Osteoblast (primary cell): ENCODE measurements at regions not wholly inside any gene's neighbourhood (a gene's known extent, or its start where the extent isn't known, plus 50 kb on each side); places are given as distances from the start of the nearest gene placed in this dataset.

Experiments used
- DNase-seq: peaks from one replicate; pipeline ENCODE4 v3.0.0; 2011; ENCODE audit warnings: low spot score, mixed read lengths; ENCODE audit not compliant: insufficient read length; ENCODE audit errors: missing footprints
- H2AFZ ChIP-seq: 2 replicates; pipeline ENCODE4 v1.6.0; 2011; ENCODE audit warnings: mild to moderate bottlenecking, low read length
- H3K27ac ChIP-seq: 2 replicates; pipeline ENCODE4 v1.5.1; 2011; ENCODE audit warnings: mild to moderate bottlenecking, low read depth, low read length, moderate library complexity
- H3K27me3 ChIP-seq: 2 replicates; pipeline ENCODE4 v1.6.0; 2012; ENCODE audit warnings: mild to moderate bottlenecking, control low read depth, inconsistent platforms, low read length, moderate library complexity; ENCODE audit not compliant: insufficient read depth
- H3K36me3 ChIP-seq: 2 replicates; pipeline ENCODE4 v1.5.1; 2011; ENCODE audit warnings: mild to moderate bottlenecking, low read length, control low read depth, moderate library complexity; ENCODE audit not compliant: insufficient read depth
- H3K4me1 ChIP-seq: 2 replicates; pipeline ENCODE4 v1.5.1; 2011; ENCODE audit warnings: mild to moderate bottlenecking, low read length, control low read depth, moderate library complexity; ENCODE audit not compliant: insufficient read depth
- H3K4me2 ChIP-seq: 2 replicates; pipeline ENCODE4 v1.6.0; 2011; ENCODE audit warnings: mild to moderate bottlenecking, low read length; ENCODE audit not compliant: insufficient read depth
- H3K4me3 ChIP-seq: fragments of 200-600 bp; sonication (generic); 3 replicates; pipeline ENCODE4 v1.5.1; 2012; ENCODE audit warnings: mild to moderate bottlenecking, low read length, inconsistent platforms; ENCODE audit not compliant: insufficient read depth
- H3K79me2 ChIP-seq: 2 replicates; pipeline ENCODE4 v1.6.0; 2012; ENCODE audit warnings: mild to moderate bottlenecking, low read length, control low read depth, inconsistent platforms; ENCODE audit not compliant: insufficient read depth
- H3K9me3 ChIP-seq: 2 replicates; pipeline ENCODE4 v1.5.1; 2011; ENCODE audit warnings: low read depth, low read length, control low read depth
- H4K20me1 ChIP-seq: 2 replicates; pipeline ENCODE4 v1.6.0; 2012; ENCODE audit warnings: mild to moderate bottlenecking, low read length, control low read depth; ENCODE audit not compliant: insufficient read depth
- CTCF ChIP-seq: IDR thresholded peaks from 2 replicates; pipeline ENCODE4 v1.5.1; 2011; ENCODE audit warnings: mild to moderate bottlenecking, low read depth, low read length, moderate library complexity; ENCODE audit errors: extremely low read depth

GRCh38 chr5:105816961-105817360, 1853.8 kb downstream of the EFNA5 start:
- H3K9me3 ChIP-seq = no peaks in the 10 kb centered on the region
- H3K27me3 ChIP-seq = no peaks in the 10 kb centered on the region
- H3K79me2 ChIP-seq = no peaks in the 10 kb centered on the region
- no peak overlapping the region for H3K4me2 ChIP-seq
- no peaks in the 10 kb centered on the region for H4K20me1 ChIP-seq
- H3K4me1 ChIP-seq = no peaks in the 10 kb centered on the region
- TF ChIP-seq CTCF = no peak
- H2AFZ ChIP-seq = no peak overlapping the region
- DNase-seq = no peak
- H3K4me3 ChIP-seq = no peak overlapping the region
- H3K27ac ChIP-seq = no peak overlapping the region
- H3K36me3 ChIP-seq = no peaks in the 10 kb centered on the region

- Histone ChIP-seq H3K36me3 (no peaks in the 10 kb centered on the region), H3K27me3 (no peaks in the 10 kb centered on the region), H3K79me2 (no peaks in the 10 kb centered on the region), H2AFZ (no peak overlapping the region), H4K20me1 (no peaks in the 10 kb centered on the region), H3K4me1 (no peaks in the 10 kb centered on the region), H3K27ac (no peak overlapping the region), H3K4me3 (no peak overlapping the region), H3K9me3 (no peaks in the 10 kb centered on the region), H3K4me2 (no peak overlapping the region)
- no peak for TF ChIP-seq CTCF
- DNase-seq = peak; percentile 38
Observed at GRCh38 chr5:105812304-105812703, 1858.4 kb downstream of the EFNA5 start.

GRCh38 chr5:105807951-105808350, 1862.8 kb downstream of the EFNA5 start:
- no peak overlapping the region for H3K4me2 ChIP-seq
- H3K27me3 ChIP-seq = no peaks in the 10 kb centered on the region
- no peak overlapping the region for H3K4me3 ChIP-seq
- no peaks in the 10 kb centered on the region for H3K4me1 ChIP-seq
- TF ChIP-seq CTCF = no peak
- no peaks in the 10 kb centered on the region for H3K36me3 ChIP-seq
- no peak for DNase-seq
- H4K20me1 ChIP-seq = no peaks in the 10 kb centered on the region
- peaks cover 2% of the 10 kb centered on the region for H3K9me3 ChIP-seq
- H2AFZ ChIP-seq = no peak overlapping the region
- H3K79me2 ChIP-seq = no peaks in the 10 kb centered on the region
- no peak overlapping the region for H3K27ac ChIP-seq

GRCh38 chr5:105807290-105807689, 1863.4 kb downstream of the EFNA5 start:
- H3K9me3 ChIP-seq = peaks cover 2% of the 10 kb centered on the region
- H3K4me1 ChIP-seq = no peaks in the 10 kb centered on the region
- no peak overlapping the region for H2AFZ ChIP-seq
- no peak overlapping the region for H3K4me3 ChIP-seq
- DNase-seq = no peak
- H3K36me3 ChIP-seq = no peaks in the 10 kb centered on the region
- no peak overlapping the region for H3K27ac ChIP-seq
- no peak overlapping the region for H3K4me2 ChIP-seq
- no peaks in the 10 kb centered on the region for H3K27me3 ChIP-seq
- no peaks in the 10 kb centered on the region for H4K20me1 ChIP-seq
- H3K79me2 ChIP-seq = no peaks in the 10 kb centered on the region
- no peak for TF ChIP-seq CTCF
